ENCODE measurements at regions not wholly inside any gene's neighbourhood (a gene's known extent, or its start where the extent isn't known, plus 50 kb on each side); places are given as distances from the start of the nearest gene placed in this dataset.
"Not testable (repeated sequence)": the region's sequence is repeated elsewhere in the genome, so short reads cannot be mapped to it uniquely, and the experiment has no call there.

GRCh38 chr2:147603447-147603846 is 241.4 kb upstream of the ACVR2A start:
- H3K9me3 ChIP-seq (ENCODE audit: insufficient read depth, low read depth, low read length), result no peaks in the 10 kb centered on the region
- no peak overlapping the region for H3K4me3 ChIP-seq (ENCODE audit: low read length)
- no peaks in the 10 kb centered on the region for H3K36me3 ChIP-seq (ENCODE audit: insufficient read depth, low read depth, low read length)
- H3K27ac ChIP-seq (ENCODE audit: low read length), result no peak overlapping the region
- no peaks in the 10 kb centered on the region for H3K27me3 ChIP-seq (ENCODE audit: insufficient read depth, low read length)
- no peak overlapping the region for H3K9ac ChIP-seq (ENCODE audit: low read depth, low read length)
- peaks cover 9% of the 10 kb centered on the region for H3K4me1 ChIP-seq (ENCODE audit: insufficient read depth, low read length)

GRCh38 chr2:147600646-147601045 is 244.2 kb upstream of the ACVR2A start:
- Histone ChIP-seq H3K4me3 (ENCODE audit: low read length) (no peak overlapping the region), H3K9ac (ENCODE audit: low read depth, low read length) (no peak overlapping the region), H3K27me3 (ENCODE audit: insufficient read depth, low read length) (no peaks in the 10 kb centered on the region), H3K36me3 (ENCODE audit: insufficient read depth, low read depth, low read length) (no peaks in the 10 kb centered on the region), H3K9me3 (ENCODE audit: insufficient read depth, low read depth, low read length) (no peaks in the 10 kb centered on the region), H3K27ac (ENCODE audit: low read length) (no peak overlapping the region), H3K4me1 (ENCODE audit: insufficient read depth, low read length) (peaks cover 9% of the 10 kb centered on the region)

GRCh38 chr2:147600223-147600622 is 244.6 kb upstream of the ACVR2A start:
- no peak overlapping the region for H3K27ac ChIP-seq (ENCODE audit: low read length)
- no peaks in the 10 kb centered on the region for H3K27me3 ChIP-seq (ENCODE audit: insufficient read depth, low read length)
- peaks cover 9% of the 10 kb centered on the region for H3K4me1 ChIP-seq (ENCODE audit: insufficient read depth, low read length)
- no peaks in the 10 kb centered on the region for H3K36me3 ChIP-seq (ENCODE audit: insufficient read depth, low read depth, low read length)
- no peaks in the 10 kb centered on the region for H3K9me3 ChIP-seq (ENCODE audit: insufficient read depth, low read depth, low read length)
- no peak overlapping the region for H3K9ac ChIP-seq (ENCODE audit: low read depth, low read length)
- H3K4me3 ChIP-seq (ENCODE audit: low read length), result no peak overlapping the region

GRCh38 chr2:147595200-147595599 is 249.6 kb upstream of the ACVR2A start:
- no peaks in the 10 kb centered on the region for H3K36me3 ChIP-seq (ENCODE audit: insufficient read depth, low read depth, low read length)
- H3K27me3 ChIP-seq (ENCODE audit: insufficient read depth, low read length), result no peaks in the 10 kb centered on the region
- no peak overlapping the region for H3K9ac ChIP-seq (ENCODE audit: low read depth, low read length)
- no peaks in the 10 kb centered on the region; the same call in 1 of the 2 replicates for H3K4me1 ChIP-seq (ENCODE audit: insufficient read depth, low read length)
- no peak overlapping the region for H3K27ac ChIP-seq (ENCODE audit: low read length)
- peaks cover 4% of the 10 kb centered on the region for H3K9me3 ChIP-seq (ENCODE audit: insufficient read depth, low read depth, low read length)
- no peak overlapping the region for H3K4me3 ChIP-seq (ENCODE audit: low read length)

- no peaks in the 10 kb centered on the region for H3K27me3 ChIP-seq (ENCODE audit: insufficient read depth, low read length)
- no peak overlapping the region for H3K27ac ChIP-seq (ENCODE audit: low read length)
- H3K36me3 ChIP-seq (ENCODE audit: insufficient read depth, low read depth, low read length), result no peaks in the 10 kb centered on the region
- no peak overlapping the region for H3K9ac ChIP-seq (ENCODE audit: low read depth, low read length)
- H3K4me1 ChIP-seq (ENCODE audit: insufficient read depth, low read length), result no peaks in the 10 kb centered on the region; the same call in 1 of the 2 replicates
- peaks cover 4% of the 10 kb centered on the region for H3K9me3 ChIP-seq (ENCODE audit: insufficient read depth, low read depth, low read length)
- H3K4me3 ChIP-seq (ENCODE audit: low read length), result no peak overlapping the region
Observed at GRCh38 chr2:147594038-147594437, 250.8 kb upstream of the ACVR2A start.

GRCh38 chr2:147592784-147593183 is 252.0 kb upstream of the ACVR2A start:
- not testable (repeated sequence) for H3K27me3 ChIP-seq (ENCODE audit: insufficient read depth, low read length); H3K9me3 ChIP-seq (ENCODE audit: insufficient read depth, low read depth, low read length); H3K36me3 ChIP-seq (ENCODE audit: insufficient read depth, low read depth, low read length); H3K4me3 ChIP-seq (ENCODE audit: low read length); H3K9ac ChIP-seq (ENCODE audit: low read depth, low read length); H3K4me1 ChIP-seq (ENCODE audit: insufficient read depth, low read length); H3K27ac ChIP-seq (ENCODE audit: low read length)

GRCh38 chr2:147589127-147589526 is 255.7 kb upstream of the ACVR2A start:
- H3K9ac ChIP-seq (ENCODE audit: low read depth, low read length), result no peak overlapping the region
- no peaks in the 10 kb centered on the region for H3K4me1 ChIP-seq (ENCODE audit: insufficient read depth, low read length)
- H3K4me3 ChIP-seq (ENCODE audit: low read length), result no peak overlapping the region
- H3K27me3 ChIP-seq (ENCODE audit: insufficient read depth, low read length), result no peaks in the 10 kb centered on the region
- peaks cover 4% of the 10 kb centered on the region for H3K9me3 ChIP-seq (ENCODE audit: insufficient read depth, low read depth, low read length)
- no peaks in the 10 kb centered on the region for H3K36me3 ChIP-seq (ENCODE audit: insufficient read depth, low read depth, low read length)
- no peak overlapping the region for H3K27ac ChIP-seq (ENCODE audit: low read length)

GRCh38 chr2:147588191-147588590 is 256.6 kb upstream of the ACVR2A start:
- no peaks in the 10 kb centered on the region for H3K36me3 ChIP-seq (ENCODE audit: insufficient read depth, low read depth, low read length)
- H3K9ac ChIP-seq (ENCODE audit: low read depth, low read length), result no peak overlapping the region
- no peak overlapping the region for H3K4me3 ChIP-seq (ENCODE audit: low read length)
- no peak overlapping the region for H3K27ac ChIP-seq (ENCODE audit: low read length)
- H3K27me3 ChIP-seq (ENCODE audit: insufficient read depth, low read length), result no peaks in the 10 kb centered on the region
- peaks cover 4% of the 10 kb centered on the region for H3K9me3 ChIP-seq (ENCODE audit: insufficient read depth, low read depth, low read length)
- H3K4me1 ChIP-seq (ENCODE audit: insufficient read depth, low read length), result no peaks in the 10 kb centered on the region

GRCh38 chr2:147578529-147578928 is 266.3 kb upstream of the ACVR2A start:
- Histone ChIP-seq H3K27me3 (ENCODE audit: insufficient read depth, low read length) (no peaks in the 10 kb centered on the region), H3K9me3 (ENCODE audit: insufficient read depth, low read depth, low read length) (no peaks in the 10 kb centered on the region), H3K36me3 (ENCODE audit: insufficient read depth, low read depth, low read length) (no peaks in the 10 kb centered on the region), H3K4me3 (ENCODE audit: low read length) (no peak overlapping the region), H3K9ac (ENCODE audit: low read depth, low read length) (no peak overlapping the region), H3K4me1 (ENCODE audit: insufficient read depth, low read length) (no peaks in the 10 kb centered on the region), H3K27ac (ENCODE audit: low read length) (no peak overlapping the region)

GRCh38 chr2:147577998-147578380 is 266.8 kb upstream of the ACVR2A start:
- no peaks in the 10 kb centered on the region for H3K4me1 ChIP-seq (ENCODE audit: insufficient read depth, low read length)
- H3K9me3 ChIP-seq (ENCODE audit: insufficient read depth, low read depth, low read length), result no peaks in the 10 kb centered on the region
- no peak overlapping the region for H3K9ac ChIP-seq (ENCODE audit: low read depth, low read length)
- H3K27me3 ChIP-seq (ENCODE audit: insufficient read depth, low read length), result no peaks in the 10 kb centered on the region
- no peak overlapping the region for H3K4me3 ChIP-seq (ENCODE audit: low read length)
- H3K36me3 ChIP-seq (ENCODE audit: insufficient read depth, low read depth, low read length), result no peaks in the 10 kb centered on the region
- H3K27ac ChIP-seq (ENCODE audit: low read length), result no peak overlapping the region

GRCh38 chr2:147577323-147577997 is 267.4 kb upstream of the ACVR2A start:
- H3K4me3 ChIP-seq (ENCODE audit: low read length), result no peak overlapping the region

GRCh38 chr2:147575106-147575505 is 269.7 kb upstream of the ACVR2A start:
- Histone ChIP-seq H3K4me1 (ENCODE audit: insufficient read depth, low read length) (no peaks in the 10 kb centered on the region), H3K27ac (ENCODE audit: low read length) (no peak overlapping the region), H3K9ac (ENCODE audit: low read depth, low read length) (no peak overlapping the region), H3K4me3 (ENCODE audit: low read length) (no peak overlapping the region), H3K9me3 (ENCODE audit: insufficient read depth, low read depth, low read length) (peaks cover 7% of the 10 kb centered on the region; the same call in 1 of the 2 replicates), H3K27me3 (ENCODE audit: insufficient read depth, low read length) (no peaks in the 10 kb centered on the region), H3K36me3 (ENCODE audit: insufficient read depth, low read depth, low read length) (no peaks in the 10 kb centered on the region)

More at GRCh38 chr2:147577323-147577997, 267.4 kb upstream of the ACVR2A start:
- Histone ChIP-seq H3K9ac (ENCODE audit: low read depth, low read length) (no peak overlapping the region), H3K27ac (ENCODE audit: low read length) (no peak overlapping the region), H3K27me3 (ENCODE audit: insufficient read depth, low read length) (no peaks in the 10 kb centered on the region), H3K9me3 (ENCODE audit: insufficient read depth, low read depth, low read length) (no peaks in the 10 kb centered on the region), H3K36me3 (ENCODE audit: insufficient read depth, low read depth, low read length) (no peaks in the 10 kb centered on the region), H3K4me1 (ENCODE audit: insufficient read depth, low read length) (no peaks in the 10 kb centered on the region)
